ENCODE measurements at regions not wholly inside any gene's neighbourhood (a gene's known extent, or its start where the extent isn't known, plus 50 kb on each side); places are given as distances from the start of the nearest gene placed in this dataset.
A peak's percentile ranks its signal among the peaks of the same experiment; 100 is the strongest.

DNA sequence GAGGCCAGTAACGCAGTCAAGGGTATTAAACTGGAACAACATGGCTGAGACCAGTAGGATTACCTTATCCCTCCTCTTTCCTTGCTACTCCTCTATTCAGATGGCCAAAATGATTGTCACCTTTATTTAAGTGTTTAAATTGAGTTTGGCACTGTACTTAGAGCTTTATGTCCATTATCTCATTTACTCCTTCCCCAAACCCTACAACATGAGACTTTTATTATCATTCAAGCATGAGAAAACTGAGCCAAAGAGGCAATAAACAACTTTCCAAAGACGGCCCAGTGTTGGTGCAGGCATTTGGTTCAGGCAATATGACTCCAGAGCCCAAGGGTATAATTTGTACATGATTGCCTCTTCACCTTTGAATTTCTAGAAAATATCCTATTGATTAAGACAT is 370.9 kb upstream of the KITLG start:
- no peak overlapping the region for H3K4me3 ChIP-seq (ENCODE audit: low read length in 2 of 2)
- no peak overlapping the region for H3K18ac ChIP-seq (ENCODE audit: low read length)
- no peaks in the 10 kb centered on the region for H3K27me3 ChIP-seq (ENCODE audit: control insufficient read depth in 3 of 3, insufficient read depth in 3 of 3, low read depth in 1 of 3, low read length in 3 of 3)

DNA sequence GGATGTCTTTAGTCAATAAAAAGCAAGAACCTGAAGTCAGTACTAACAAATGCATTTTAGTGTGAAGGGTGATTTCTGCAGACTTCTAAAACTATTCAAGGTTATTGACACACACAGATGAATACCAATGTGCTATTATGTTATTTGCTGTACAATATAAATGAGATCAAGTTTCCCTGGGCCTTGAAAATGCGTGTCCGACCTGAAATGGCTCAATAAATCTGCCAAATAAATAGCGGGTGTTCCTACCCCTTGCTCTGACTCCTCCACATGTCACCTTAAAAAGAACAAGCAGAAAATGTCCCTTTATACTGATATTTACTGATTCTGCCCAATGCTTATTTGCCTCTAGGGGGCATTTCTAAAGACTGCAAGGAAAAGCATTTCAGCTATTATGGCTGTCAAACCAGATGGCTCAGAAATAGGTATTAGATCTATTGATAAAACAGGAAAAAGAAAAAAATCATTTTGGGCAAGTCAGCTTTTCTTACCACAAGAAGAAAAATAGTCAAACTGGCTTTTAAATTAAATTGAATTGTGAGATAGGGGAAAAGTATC is 367.3 kb upstream of the KITLG start:
- H3K9me3 ChIP-seq (replicated peaks in 1 of 2; ENCODE audit: control insufficient read depth in 2 of 2, insufficient read depth in 1 of 2, low read depth in 1 of 2, low read length in 2 of 2): no peaks in the 10 kb centered on the region
- no peak for DNase-seq (ENCODE audit: low spot score)
- H3K14ac ChIP-seq (ENCODE audit: low read length): no peak overlapping the region
- H3K9ac ChIP-seq (ENCODE audit: low read depth, low read length, poor library complexity): no peak overlapping the region
- H2AFZ ChIP-seq (ENCODE audit: low read length): no peak overlapping the region
- H3K18ac ChIP-seq (ENCODE audit: low read length): no peak overlapping the region
- no peak overlapping the region for H3K27ac ChIP-seq (replicated peaks; ENCODE audit: low read length)
- no peak overlapping the region for H2BK5ac ChIP-seq (ENCODE audit: low read length)
- no peak overlapping the region for H4K8ac ChIP-seq (ENCODE audit: low read depth, low read length)
- no peaks in the 10 kb centered on the region for H3K79me1 ChIP-seq (ENCODE audit: low read depth, low read length)
- H3K4me2 ChIP-seq (ENCODE audit: insufficient read depth, low read length, poor library complexity, severe bottlenecking): no peak overlapping the region
- no peak overlapping the region for H2AK5ac ChIP-seq (ENCODE audit: low read depth, low read length)
- no peak overlapping the region for H2BK120ac ChIP-seq (ENCODE audit: low read depth, low read length)
- no peaks in the 10 kb centered on the region for H3K27me3 ChIP-seq (ENCODE audit: control insufficient read depth in 3 of 3, insufficient read depth in 3 of 3, low read depth in 1 of 3, low read length in 3 of 3)
- no peak overlapping the region for H3K23ac ChIP-seq (ENCODE audit: low read depth, low read length, poor library complexity)
- H3K4me3 ChIP-seq (ENCODE audit: low read length in 2 of 2): no peak overlapping the region
- peaks cover 8 to 16% of the 10 kb centered on the region in 2 donors for H3K4me1 ChIP-seq (ENCODE audit: control insufficient read depth in 2 of 2, insufficient read depth in 1 of 2, low read depth in 1 of 2, low read length in 2 of 2)
- no CpG with 5 or more reads among the region's 3 CpGs for WGBS, 2 donors (ENCODE audit: extremely low coverage in 2 of 2, insufficient read length in 2 of 2, insufficient replicate concordance in 1 of 2)
- H4K91ac ChIP-seq (ENCODE audit: low read depth, low read length, poor library complexity): no peak overlapping the region
- no peak overlapping the region for H3K4ac ChIP-seq (ENCODE audit: low read length)
- no peak overlapping the region for H2BK15ac ChIP-seq (ENCODE audit: low read length)
- H2BK12ac ChIP-seq (ENCODE audit: low read length): no peak overlapping the region
- H3K36me3 ChIP-seq (replicated peaks in 1 of 2; ENCODE audit: control insufficient read depth in 2 of 2, insufficient read depth in 2 of 2, low read length in 2 of 2): no peaks in the 10 kb centered on the region

More for the DNA sequence above, 370.9 kb upstream of the KITLG start:
- no peak overlapping the region for H2AK5ac ChIP-seq (ENCODE audit: low read depth, low read length)
- no peak overlapping the region for H3K9ac ChIP-seq (ENCODE audit: low read depth, low read length, poor library complexity)
- no peaks in the 10 kb centered on the region for H3K36me3 ChIP-seq (replicated peaks in 1 of 2; ENCODE audit: control insufficient read depth in 2 of 2, insufficient read depth in 2 of 2, low read length in 2 of 2)
- H3K4me1 ChIP-seq (ENCODE audit: control insufficient read depth in 2 of 2, insufficient read depth in 1 of 2, low read depth in 1 of 2, low read length in 2 of 2): peaks cover 10 to 13% of the 10 kb centered on the region in 2 donors
- no peak overlapping the region for H4K8ac ChIP-seq (ENCODE audit: low read depth, low read length)
- H2BK120ac ChIP-seq (ENCODE audit: low read depth, low read length): no peak overlapping the region
- no peak overlapping the region for H2AFZ ChIP-seq (ENCODE audit: low read length)
- no peaks in the 10 kb centered on the region for H3K79me1 ChIP-seq (ENCODE audit: low read depth, low read length)
- no CpG with 5 or more reads among the region's 2 CpGs for WGBS, 2 donors (ENCODE audit: extremely low coverage in 2 of 2, insufficient read length in 2 of 2, insufficient replicate concordance in 1 of 2)
- no peak overlapping the region for H2BK5ac ChIP-seq (ENCODE audit: low read length)
- no peak overlapping the region for H4K91ac ChIP-seq (ENCODE audit: low read depth, low read length, poor library complexity)
- no peak overlapping the region for H3K14ac ChIP-seq (ENCODE audit: low read length)
- H2BK15ac ChIP-seq (ENCODE audit: low read length): no peak overlapping the region
- DNase-seq (ENCODE audit: low spot score): no peak
- H3K23ac ChIP-seq (ENCODE audit: low read depth, low read length, poor library complexity): no peak overlapping the region
- H3K4ac ChIP-seq (ENCODE audit: low read length): no peak overlapping the region
- no peak overlapping the region for H3K27ac ChIP-seq (replicated peaks; ENCODE audit: low read length)
- H3K9me3 ChIP-seq (replicated peaks in 1 of 2; ENCODE audit: control insufficient read depth in 2 of 2, insufficient read depth in 1 of 2, low read depth in 1 of 2, low read length in 2 of 2): no peaks in the 10 kb centered on the region
- no peak overlapping the region for H2BK12ac ChIP-seq (ENCODE audit: low read length)
- H3K4me2 ChIP-seq (ENCODE audit: insufficient read depth, low read length, poor library complexity, severe bottlenecking): no peak overlapping the region

DNA sequence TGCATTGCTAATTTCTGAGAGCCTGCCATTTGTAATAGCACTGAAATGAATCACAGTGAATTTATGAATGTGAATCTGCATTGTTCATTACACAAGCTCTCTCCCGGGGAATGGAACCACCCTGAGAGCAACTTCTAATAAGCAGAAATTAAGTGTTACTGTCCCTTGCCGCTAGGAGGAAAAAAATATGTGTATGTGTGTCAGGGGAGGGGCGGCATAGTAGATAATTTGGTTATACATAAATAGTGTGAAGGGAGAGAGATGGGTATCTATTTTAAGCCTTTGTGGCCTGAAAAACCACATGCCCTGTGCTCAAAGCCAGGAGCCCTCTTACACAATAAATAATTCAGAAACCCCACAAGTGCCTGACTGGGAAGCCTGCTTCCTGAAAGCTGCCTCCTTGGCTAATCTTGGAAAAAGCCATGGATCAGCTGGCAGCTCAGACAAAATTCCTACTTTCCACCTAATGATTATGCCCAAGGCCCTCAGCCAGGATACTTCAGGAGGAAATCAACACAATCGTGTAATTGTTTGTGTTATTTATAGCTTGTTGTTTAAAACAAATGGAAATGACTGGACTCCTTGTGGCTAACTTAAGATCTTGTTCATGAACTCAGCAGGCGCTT is 366.2 kb upstream of the KITLG start:
- Histone ChIP-seq H2BK5ac (ENCODE audit: low read length) (no peak overlapping the region), H3K79me1 (ENCODE audit: low read depth, low read length) (no peaks in the 10 kb centered on the region), H3K14ac (ENCODE audit: low read length) (no peak overlapping the region), H3K18ac (ENCODE audit: low read length) (no peak overlapping the region), H3K4me2 (ENCODE audit: insufficient read depth, low read length, poor library complexity, severe bottlenecking) (no peak overlapping the region), H2BK12ac (ENCODE audit: low read length) (no peak overlapping the region), H3K27me3 (ENCODE audit: control insufficient read depth in 3 of 3, insufficient read depth in 3 of 3, low read depth in 1 of 3, low read length in 3 of 3) (no peaks in the 10 kb centered on the region), H2AFZ (ENCODE audit: low read length) (peak overlapping the region; percentile 32), H3K27ac (replicated peaks; ENCODE audit: low read length) (no peak overlapping the region), H3K4ac (ENCODE audit: low read length) (no peak overlapping the region), H2BK120ac (ENCODE audit: low read depth, low read length) (no peak overlapping the region), H3K4me3 (ENCODE audit: low read length in 2 of 2) (no peak overlapping the region), H3K9me3 (replicated peaks in 1 of 2; ENCODE audit: control insufficient read depth in 2 of 2, insufficient read depth in 1 of 2, low read depth in 1 of 2, low read length in 2 of 2) (no peaks in the 10 kb centered on the region), H3K9ac (ENCODE audit: low read depth, low read length, poor library complexity) (no peak overlapping the region), H2BK15ac (ENCODE audit: low read length) (no peak overlapping the region), H3K4me1 (ENCODE audit: control insufficient read depth in 2 of 2, insufficient read depth in 1 of 2, low read depth in 1 of 2, low read length in 2 of 2) (peaks cover 4 to 9% of the 10 kb centered on the region in 2 donors), H3K36me3 (replicated peaks in 1 of 2; ENCODE audit: control insufficient read depth in 2 of 2, insufficient read depth in 2 of 2, low read length in 2 of 2) (no peaks in the 10 kb centered on the region), H3K23ac (ENCODE audit: low read depth, low read length, poor library complexity) (no peak overlapping the region), H2AK5ac (ENCODE audit: low read depth, low read length) (no peak overlapping the region), H4K8ac (ENCODE audit: low read depth, low read length) (no peak overlapping the region), H4K91ac (ENCODE audit: low read depth, low read length, poor library complexity) (no peak overlapping the region)
- DNase-seq (ENCODE audit: low spot score): no peak
- WGBS, 2 donors (ENCODE audit: extremely low coverage in 2 of 2, insufficient read length in 2 of 2, insufficient replicate concordance in 1 of 2): no CpG with 5 or more reads among the region's 5 CpGs

GRCh38 chr12:88945051-88945732 is 364.9 kb upstream of the KITLG start:
- WGBS, 2 donors (ENCODE audit: extremely low coverage in 2 of 2, insufficient read length in 2 of 2, insufficient replicate concordance in 1 of 2): no CpG with 5 or more reads among the region's 3 CpGs
- Histone ChIP-seq H2AK5ac (ENCODE audit: low read depth, low read length) (no peak overlapping the region), H3K4me1 (ENCODE audit: control insufficient read depth in 2 of 2, insufficient read depth in 1 of 2, low read depth in 1 of 2, low read length in 2 of 2) (peaks cover 2 to 4% of the 10 kb centered on the region in 2 donors), H3K36me3 (replicated peaks in 1 of 2; ENCODE audit: control insufficient read depth in 2 of 2, insufficient read depth in 2 of 2, low read length in 2 of 2) (no peaks in the 10 kb centered on the region), H3K4me2 (ENCODE audit: insufficient read depth, low read length, poor library complexity, severe bottlenecking) (no peak overlapping the region), H2AFZ (ENCODE audit: low read length) (no peak overlapping the region), H4K8ac (ENCODE audit: low read depth, low read length) (no peak overlapping the region), H3K4me3 (ENCODE audit: low read length in 2 of 2) (no peak overlapping the region), H3K9ac (ENCODE audit: low read depth, low read length, poor library complexity) (no peak overlapping the region), H3K18ac (ENCODE audit: low read length) (no peak overlapping the region), H3K23ac (ENCODE audit: low read depth, low read length, poor library complexity) (no peak overlapping the region), H3K27me3 (ENCODE audit: control insufficient read depth in 3 of 3, insufficient read depth in 3 of 3, low read depth in 1 of 3, low read length in 3 of 3) (no peaks in the 10 kb centered on the region), H4K91ac (ENCODE audit: low read depth, low read length, poor library complexity) (no peak overlapping the region), H3K27ac (replicated peaks; ENCODE audit: low read length) (no peak overlapping the region), H2BK120ac (ENCODE audit: low read depth, low read length) (no peak overlapping the region), H3K4ac (ENCODE audit: low read length) (no peak overlapping the region), H2BK15ac (ENCODE audit: low read length) (no peak overlapping the region), H2BK5ac (ENCODE audit: low read length) (no peak overlapping the region), H2BK12ac (ENCODE audit: low read length) (no peak overlapping the region), H3K79me1 (ENCODE audit: low read depth, low read length) (no peaks in the 10 kb centered on the region), H3K14ac (ENCODE audit: low read length) (no peak overlapping the region), H3K9me3 (replicated peaks in 1 of 2; ENCODE audit: control insufficient read depth in 2 of 2, insufficient read depth in 1 of 2, low read depth in 1 of 2, low read length in 2 of 2) (no peaks in the 10 kb centered on the region)
- DNase-seq (ENCODE audit: low spot score): no peak

Measured in neuronal stem cell (in vitro differentiated cells).